ENCODE measurements at regions not wholly inside any gene's neighbourhood (a gene's known extent, or its start where the extent isn't known, plus 50 kb on each side); places are given as distances from the start of the nearest gene placed in this dataset.
"Not testable (repeated sequence)": the region's sequence is repeated elsewhere in the genome, so short reads cannot be mapped to it uniquely, and the experiment has no call there.

DNA sequence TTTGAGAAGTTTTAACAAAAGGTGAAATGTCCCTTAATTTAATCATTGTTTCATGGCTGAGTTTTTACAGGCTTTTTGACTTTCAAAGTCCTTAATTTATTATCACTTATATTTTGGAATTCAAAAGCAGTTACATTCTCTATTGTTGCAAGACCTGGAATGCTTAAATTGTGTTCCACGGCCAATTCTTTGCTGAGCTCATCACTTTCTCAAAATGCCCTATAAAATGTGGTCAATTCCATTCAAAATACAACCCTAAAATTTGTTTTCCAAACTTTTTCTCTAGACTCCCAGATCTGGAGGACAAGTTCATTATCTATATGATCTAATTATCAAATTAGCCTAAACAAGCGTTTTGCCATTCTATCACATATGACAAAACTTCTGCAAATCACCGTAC, 1051.2 kb downstream of the TDRD15 start:
- no peak for DNase-seq (ENCODE audit: low read depth, low spot score)
- no peak overlapping the region for H3K4me3 ChIP-seq (ENCODE audit: low read length)

DNA sequence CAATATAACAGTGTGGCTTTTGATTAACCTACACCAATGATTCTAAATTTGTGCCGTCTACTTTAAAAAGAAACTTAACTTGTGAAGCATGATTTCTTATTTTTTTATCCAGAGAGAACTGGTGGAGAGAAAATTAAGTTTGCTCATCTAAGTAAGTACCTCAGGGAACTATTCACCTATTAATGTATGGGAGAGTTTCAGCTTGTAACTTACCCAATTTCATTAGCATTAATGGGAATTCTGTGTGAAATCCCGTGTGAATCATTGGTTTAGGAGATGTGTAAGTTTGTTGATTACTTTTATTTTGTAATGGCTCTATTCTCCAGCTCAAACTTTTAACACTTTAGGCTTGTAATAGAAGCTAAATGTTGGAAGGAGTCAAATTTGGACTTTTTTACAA, 1061.5 kb downstream of the TDRD15 start:
- no peak for DNase-seq (ENCODE audit: low read depth, low spot score)
- no peak overlapping the region for H3K4me3 ChIP-seq (ENCODE audit: low read length)

DNA sequence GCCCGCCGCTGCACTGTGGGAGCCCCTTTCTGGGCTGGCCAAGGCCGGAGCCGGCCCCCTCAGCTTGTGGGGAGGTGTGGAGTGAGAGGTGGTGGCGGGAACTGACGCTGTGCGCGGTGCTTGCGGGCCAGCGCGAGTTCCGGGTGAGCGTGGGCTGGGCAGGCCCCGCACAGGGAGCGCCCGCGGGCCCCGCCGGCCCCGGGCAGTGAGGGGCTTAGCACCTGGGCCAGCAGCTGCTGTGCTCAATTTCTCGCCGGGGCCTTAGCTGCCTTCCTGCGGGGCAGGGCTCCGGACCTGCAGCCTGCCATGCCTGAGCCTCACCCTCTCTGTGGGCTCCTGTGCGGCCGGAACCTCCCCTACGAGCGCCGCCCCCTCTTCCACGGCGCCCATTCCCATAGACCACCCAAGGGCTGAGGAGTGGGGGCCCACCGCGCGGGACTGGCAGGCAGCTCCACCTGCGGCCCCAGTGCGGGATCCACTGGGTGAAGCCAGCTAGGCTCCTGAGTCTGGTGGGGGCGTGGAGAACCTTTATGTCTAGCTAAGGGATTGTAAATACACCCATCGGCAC, 1062.6 kb downstream of the TDRD15 start:
- DNase-seq (ENCODE audit: low read depth, low spot score); H3K4me3 ChIP-seq (ENCODE audit: low read length): not testable (repeated sequence)

DNA sequence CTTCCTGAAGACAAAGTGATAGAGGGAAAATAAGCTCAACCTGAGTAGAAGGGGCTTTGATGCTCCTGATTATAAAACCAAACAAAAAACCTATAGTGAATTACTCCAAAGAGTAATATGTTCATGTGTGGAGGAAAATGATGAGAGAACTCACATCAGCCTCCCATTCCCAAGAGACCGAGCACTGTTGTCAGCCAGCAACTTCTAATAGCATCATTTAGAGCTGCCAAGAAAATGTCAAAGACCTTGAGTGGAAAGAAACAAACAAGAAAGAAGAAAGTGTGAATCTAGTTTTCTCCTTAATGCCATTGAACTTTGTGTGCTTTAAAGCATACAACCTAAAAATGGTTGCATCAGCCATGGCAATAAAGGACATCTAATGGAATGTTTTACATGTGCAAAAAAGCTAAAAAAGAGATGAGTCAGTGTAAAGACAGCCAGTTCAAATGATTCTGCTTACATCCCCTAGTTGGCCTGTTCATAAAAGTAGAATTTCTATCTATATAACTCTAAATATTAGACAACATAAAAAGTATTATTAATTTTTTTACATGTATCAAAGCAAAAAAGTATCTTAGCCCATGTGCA, 1066.2 kb downstream of the TDRD15 start:
- no peak overlapping the region for H3K4me3 ChIP-seq (ENCODE audit: low read length)
- DNase-seq (ENCODE audit: low read depth, low spot score), result no peak

DNA sequence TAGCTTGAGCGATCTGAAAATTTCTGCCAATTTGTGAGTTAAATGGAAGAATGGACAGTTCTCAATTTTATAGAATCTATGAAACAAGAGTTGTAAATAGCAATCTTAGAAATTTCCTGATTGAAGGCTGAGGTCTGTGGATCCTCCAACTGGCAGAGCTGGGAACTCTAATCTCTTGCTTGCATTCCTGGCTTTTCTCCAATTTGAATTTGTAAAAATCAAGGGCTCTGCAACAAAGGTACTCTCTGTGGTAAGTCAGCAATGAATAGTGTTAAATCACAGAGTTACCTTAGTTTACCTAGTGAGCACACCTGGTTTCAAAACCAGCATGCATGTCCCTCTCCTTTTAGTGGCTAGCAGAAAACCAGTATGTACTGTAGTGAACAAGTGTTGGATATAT, 1070.5 kb downstream of the TDRD15 start:
- no peak overlapping the region for H3K4me3 ChIP-seq (ENCODE audit: low read length)
- DNase-seq (ENCODE audit: low read depth, low spot score), result no peak

DNA sequence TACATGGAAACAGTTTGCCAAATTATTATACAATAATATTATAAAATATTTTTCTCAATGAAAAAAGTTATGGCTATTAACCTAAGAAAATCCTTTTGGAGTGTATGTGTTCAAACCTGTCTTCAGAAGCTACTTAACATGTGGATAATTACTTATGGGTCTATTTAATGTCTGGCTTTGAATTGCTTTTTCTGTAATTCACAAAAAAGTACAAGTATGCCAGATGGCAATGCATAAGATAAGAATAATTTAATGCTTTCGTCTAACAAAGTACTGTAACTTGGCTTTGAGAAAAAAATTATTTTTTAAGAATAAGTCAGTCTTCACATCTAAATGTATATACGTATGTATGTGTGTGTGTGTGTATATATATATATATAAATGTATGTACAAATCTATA, 1073.0 kb downstream of the TDRD15 start:
- H3K4me3 ChIP-seq (ENCODE audit: low read length), result no peak overlapping the region
- no peak for DNase-seq (ENCODE audit: low read depth, low spot score)

DNA sequence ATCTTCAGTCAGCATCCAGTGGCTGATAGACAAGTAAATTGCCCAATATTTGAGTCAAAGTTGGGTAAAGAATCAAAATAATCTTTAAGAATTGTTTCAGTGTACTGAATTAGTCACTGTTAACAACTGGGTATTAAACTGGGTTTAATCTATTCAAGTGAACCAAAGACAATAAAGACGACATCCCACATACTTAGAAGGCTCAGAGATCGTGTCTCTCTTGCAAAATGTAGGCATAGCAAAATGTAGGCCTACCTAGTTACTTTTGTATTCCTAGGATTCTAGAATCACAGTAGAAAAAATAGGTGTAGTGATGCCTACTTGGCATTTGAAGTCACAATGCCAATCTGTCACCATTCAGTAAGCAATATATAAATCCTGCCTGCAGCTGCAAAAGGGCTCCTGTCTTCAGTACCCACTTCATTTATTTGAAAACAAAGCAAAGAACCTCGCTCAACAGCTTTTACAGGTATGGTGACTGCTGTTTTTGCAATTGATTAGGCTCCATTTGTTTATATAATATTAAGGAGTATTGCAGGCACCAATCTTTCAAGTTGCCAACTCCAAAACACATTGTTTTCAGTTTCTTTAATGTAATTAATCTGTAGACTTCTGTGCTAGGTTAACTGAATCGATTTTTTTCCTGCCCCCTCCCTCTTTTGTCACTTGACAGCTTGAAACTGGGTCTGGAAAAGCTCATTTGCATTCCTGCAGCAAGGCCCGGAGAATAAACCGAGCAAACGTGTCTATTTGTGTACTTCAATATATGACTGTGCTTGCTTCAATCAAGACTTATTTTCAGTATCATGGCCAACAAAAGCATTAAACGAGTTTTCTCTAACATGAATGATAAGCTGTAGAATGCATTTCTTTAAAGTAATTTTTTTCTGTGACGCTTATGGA, 1074.9 kb downstream of the TDRD15 start:
- DNase-seq (ENCODE audit: low read depth, low spot score), result no peak
- H3K4me3 ChIP-seq (ENCODE audit: low read length), result no peak overlapping the region

DNA sequence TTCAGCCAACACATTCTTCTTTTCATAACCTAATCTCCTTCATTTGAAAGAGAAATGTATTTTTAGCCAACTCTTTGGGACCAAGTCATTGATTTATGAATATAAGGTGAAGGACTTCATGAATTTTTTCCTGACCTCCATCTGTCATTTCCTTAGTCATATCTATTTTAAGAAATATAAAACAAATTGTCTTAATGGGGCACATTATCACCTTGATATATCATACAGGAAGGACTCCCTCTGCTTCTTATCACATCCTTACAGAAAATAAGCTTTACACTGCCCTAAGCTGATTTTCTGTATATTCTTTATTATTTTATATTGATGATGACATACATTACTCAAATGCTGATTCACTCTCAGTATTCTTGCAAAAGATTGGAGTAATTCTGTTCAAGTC, 1076.2 kb downstream of the TDRD15 start:
- no peak overlapping the region for H3K4me3 ChIP-seq (ENCODE audit: low read length)
- DNase-seq (ENCODE audit: low read depth, low spot score), result no peak

DNA sequence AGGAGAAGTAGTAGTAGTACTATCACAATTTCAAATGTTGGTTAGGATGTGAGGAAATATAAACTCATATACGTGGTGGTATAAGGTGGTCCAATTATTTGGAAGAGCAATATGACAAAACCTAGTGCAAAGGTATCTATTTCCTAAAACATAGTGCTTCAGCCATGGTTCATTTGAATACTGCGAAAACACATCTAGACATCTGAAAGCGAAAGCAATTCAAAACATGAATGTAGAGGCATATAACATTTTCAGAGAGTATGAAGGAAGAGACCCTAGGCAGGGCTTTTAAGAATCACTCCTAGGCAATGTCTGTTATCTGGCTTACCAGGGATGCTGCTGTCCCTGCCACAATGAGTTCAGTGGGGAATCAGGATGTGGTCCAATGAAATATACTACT, 1085.8 kb downstream of the TDRD15 start:
- no peak overlapping the region for H3K4me3 ChIP-seq (ENCODE audit: low read length)
- DNase-seq (ENCODE audit: low read depth, low spot score), result no peak

DNA sequence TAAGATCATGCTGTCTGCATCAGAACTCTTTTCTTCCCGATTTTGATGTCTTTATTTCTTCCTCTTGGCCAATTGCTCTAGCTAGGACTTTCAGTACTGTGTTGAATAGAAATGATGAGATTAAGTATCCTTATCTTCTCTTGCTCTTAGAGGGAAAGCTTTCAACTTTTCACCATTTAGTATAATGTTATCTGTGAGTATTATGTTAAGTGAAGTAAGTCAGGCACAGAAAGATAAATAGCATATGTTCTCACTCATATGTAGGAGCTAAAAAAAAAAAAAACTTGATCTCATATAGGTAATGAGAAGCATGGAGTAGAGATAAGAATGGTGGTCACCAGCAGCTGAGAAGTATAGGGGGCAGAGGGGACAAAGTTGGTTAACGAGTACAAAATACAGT, 1089.5 kb downstream of the TDRD15 start:
- DNase-seq (ENCODE audit: low read depth, low spot score), result no peak
- H3K4me3 ChIP-seq (ENCODE audit: low read length), result no peak overlapping the region

DNA sequence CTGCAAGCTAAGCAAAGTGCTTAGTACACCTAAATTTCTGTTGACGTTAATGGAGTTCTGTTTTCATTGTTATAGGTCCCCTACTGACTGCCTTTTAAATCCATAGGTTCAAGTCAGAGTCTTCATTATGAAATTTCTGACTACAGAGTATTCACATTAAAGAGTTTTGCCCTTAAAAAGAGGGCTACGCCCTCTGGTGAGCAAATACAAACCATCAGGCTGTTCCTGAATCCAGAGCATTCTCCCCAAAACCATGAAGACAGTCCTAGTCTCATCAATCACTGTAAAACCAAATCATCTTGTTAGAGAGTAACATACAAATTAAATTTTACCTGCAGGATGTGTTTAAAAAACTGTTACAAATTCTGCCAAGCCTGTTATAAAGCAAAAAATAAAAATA, 1091.7 kb downstream of the TDRD15 start:
- peak; percentile 1 for DNase-seq (ENCODE audit: low read depth, low spot score)
- no peak overlapping the region for H3K4me3 ChIP-seq (ENCODE audit: low read length)

DNA sequence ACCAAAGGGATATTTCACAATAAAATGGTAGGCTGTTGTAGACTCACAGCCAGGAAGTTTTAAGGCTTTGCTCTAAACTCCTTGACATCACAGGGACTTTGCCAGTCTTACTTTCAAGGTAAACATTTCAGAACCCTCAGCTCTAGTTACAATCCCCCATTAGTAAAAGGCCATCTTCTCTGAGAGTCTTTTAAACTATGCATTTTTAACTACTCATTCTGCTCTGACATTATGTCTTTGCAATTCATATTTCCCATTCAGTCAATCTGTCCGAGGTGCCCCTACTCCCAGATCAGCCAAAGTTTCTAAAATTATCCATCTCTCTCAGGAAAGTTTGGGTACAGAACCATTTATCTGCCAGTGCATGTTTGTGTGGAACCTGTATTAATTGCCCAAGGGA, 1094.1 kb downstream of the TDRD15 start:
- no peak for DNase-seq (ENCODE audit: low read depth, low spot score)
- no peak overlapping the region for H3K4me3 ChIP-seq (ENCODE audit: low read length)

DNA sequence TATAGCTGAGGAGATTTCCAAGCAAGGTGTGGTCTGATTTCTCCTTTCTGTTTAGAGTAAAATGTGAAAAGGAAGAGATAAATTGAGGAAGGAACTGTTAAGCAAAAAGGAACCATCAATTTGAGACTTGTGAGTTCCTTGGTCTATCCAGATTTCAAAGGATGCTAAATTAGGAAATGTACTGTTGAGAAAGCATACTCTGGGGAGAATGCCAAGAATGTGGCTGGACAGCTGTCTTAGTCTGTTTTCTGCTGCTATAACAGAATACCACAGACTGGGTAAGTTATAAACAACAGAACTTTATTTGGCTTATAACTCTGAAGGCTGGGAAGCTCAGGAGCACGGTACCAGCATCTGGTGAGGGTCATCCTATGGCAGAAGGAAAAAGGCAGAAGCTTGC, 1097.2 kb downstream of the TDRD15 start:
- H3K4me3 ChIP-seq (ENCODE audit: low read length), result no peak overlapping the region
- DNase-seq (ENCODE audit: low read depth, low spot score), result no peak

DNA sequence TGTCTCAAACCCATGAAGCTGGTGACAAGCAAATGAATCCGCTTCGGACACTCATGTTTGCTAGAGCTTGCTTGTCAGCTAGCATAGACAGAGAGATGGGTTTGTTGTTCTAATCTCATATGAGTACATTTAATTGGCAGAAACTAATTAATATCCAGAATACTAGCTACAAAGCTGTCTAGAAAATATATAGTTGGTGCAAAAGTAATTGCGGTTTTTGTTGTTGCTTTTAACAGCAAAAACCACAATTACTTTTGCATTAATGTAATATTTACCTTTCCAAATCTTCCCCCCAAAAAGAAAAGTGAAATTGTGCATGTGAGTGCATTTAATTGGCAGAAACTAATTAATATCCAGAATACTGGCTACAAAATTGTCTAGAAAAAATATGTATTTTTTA, 1115.2 kb downstream of the TDRD15 start:
- DNase-seq (ENCODE audit: low read depth, low spot score), result no peak
- H3K4me3 ChIP-seq (ENCODE audit: low read length), result no peak overlapping the region

DNA sequence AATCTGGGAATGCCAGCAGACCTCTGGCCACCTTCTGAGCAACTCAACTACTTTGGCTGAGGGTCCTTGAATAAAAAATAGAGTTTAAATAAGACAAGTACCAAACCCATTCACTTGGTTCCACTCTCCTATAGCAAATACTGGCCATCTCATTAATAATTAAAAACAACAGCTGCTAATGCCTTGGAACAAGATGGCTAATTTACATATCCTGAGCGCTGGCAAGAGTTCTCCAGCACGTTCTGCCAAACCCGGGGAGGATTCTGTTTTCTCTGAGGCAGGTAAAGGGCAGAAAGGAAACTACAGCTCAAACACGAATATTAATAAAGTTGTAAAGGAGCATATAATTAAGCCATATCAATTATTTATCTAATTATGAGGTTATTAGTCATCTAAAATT, 1123.7 kb downstream of the TDRD15 start:
- DNase-seq (ENCODE audit: low read depth, low spot score), result no peak
- no peak overlapping the region for H3K4me3 ChIP-seq (ENCODE audit: low read length)

DNA sequence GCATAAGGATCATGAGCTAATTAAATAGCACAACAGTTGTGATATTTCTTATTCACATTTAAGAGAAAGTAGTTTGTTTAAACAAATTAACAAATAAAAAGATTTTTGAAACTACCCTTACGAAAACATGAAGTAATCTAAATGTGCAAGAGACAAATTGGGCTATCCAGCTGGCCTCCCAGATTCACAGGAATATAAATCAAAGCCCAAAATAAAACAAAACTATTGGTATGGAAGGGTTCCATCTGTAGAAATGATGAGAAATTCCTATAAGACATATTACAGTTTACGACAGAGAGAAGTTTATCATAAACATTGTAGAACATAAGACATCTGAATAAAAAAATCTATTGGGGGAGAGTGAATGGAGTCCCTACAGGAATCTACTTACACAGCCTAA, 1125.1 kb downstream of the TDRD15 start:
- H3K4me3 ChIP-seq (ENCODE audit: low read length), result no peak overlapping the region
- DNase-seq (ENCODE audit: low read depth, low spot score), result no peak

DNA sequence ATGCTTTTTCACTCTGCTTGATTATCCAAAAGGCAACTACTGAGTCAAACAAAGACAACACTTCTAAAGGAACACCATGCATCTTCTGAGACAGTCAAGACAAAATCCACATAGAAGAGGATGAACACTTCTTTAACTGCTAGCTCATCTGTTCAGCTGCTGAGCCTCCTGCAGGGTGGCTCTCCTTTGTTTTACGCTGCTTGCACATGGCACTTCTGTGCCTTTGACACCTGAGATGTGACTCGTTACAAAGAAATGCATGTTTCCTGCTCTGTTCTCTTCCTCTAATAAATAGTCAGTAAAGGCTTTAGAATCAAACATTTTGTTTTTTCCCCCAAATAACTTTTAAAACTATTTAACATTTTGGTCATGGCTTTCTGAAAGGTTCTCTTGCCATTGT, 1129.4 kb downstream of the TDRD15 start:
- H3K4me3 ChIP-seq (ENCODE audit: low read length), result no peak overlapping the region
- no peak for DNase-seq (ENCODE audit: low read depth, low spot score)

DNA sequence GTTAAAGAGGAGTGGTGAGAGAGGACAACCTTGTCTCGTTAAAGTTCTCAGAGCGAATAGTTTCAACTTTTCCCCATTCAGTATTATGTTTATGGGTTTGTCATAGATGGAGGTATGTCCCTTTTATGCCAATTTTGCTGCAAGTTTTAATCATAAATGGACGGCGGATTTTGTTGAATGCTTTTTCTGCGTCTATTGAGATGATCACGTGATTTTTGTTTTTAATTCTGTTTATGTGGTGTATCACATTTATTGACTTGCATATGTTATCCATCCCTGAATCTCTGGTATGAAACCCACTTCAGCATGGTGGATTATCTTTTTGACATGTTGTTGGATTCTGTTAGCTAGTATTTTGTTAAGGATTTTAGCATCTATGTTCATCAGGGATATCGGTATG, 1123.8 kb upstream of the KLHL29 start:
- no peak for DNase-seq (ENCODE audit: low read depth, low spot score)
- H3K4me3 ChIP-seq (ENCODE audit: low read length), result no peak overlapping the region

DNA sequence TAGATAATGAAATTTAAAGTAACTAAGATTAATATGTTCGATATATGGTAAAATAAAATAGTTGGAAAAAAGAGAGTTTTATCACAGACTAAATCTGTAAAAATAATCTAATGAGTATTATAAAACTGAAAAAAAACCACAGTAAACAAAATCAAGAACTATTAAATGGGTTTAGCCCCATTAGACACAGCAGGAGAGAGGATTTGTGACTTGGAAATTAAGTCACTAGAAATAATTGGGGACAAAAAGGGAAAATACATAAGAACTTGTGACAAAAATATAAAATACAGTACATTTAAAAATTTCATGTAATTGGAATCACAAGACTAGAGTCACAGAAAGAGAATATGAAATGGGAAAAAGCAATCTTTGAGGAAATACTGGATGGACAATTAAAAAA, 1114.6 kb upstream of the KLHL29 start:
- no peak overlapping the region for H3K4me3 ChIP-seq (ENCODE audit: low read length)
- DNase-seq (ENCODE audit: low read depth, low spot score), result no peak

DNA sequence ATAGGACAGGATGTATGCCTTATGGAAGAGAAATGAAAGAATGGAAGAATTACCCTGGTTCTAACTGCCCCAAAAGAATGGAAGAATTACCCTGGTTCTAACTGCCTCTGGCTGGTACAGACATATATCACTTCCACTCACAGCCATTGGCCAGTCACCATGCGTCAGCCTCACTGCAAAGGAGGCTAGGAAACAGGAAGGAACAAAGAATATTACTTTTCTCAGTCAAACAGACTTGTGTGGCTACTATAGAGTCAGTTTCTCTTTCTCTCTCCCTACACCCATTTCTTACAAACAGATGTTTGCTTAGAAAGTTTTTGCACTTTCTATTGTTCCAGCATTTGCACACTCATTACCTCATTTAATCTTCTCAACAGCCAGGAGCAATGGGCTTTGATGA, 1111.1 kb upstream of the KLHL29 start:
- H3K4me3 ChIP-seq (ENCODE audit: low read length), result no peak overlapping the region
- DNase-seq (ENCODE audit: low read depth, low spot score), result no peak

DNA sequence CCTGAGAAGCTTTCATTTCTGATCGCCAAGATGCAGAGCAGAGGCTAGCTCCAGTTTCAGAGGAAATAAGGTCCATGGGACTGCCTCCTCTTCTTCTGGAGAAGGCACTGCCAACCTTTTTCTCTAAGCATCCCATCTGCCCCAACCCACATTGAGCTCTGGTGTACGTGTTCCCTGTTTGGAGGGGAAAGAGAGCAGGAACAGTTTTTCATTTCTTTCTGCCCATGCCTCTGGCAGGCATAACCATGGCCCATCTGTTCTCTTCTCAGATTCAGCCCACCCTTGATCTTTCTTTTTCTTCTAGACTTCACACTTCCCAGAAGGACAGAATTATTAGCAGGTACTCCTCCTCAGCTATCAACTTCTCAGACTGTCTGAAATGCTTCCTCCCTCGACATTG, 1110.3 kb upstream of the KLHL29 start:
- no peak overlapping the region for H3K4me3 ChIP-seq (ENCODE audit: low read length)
- no peak for DNase-seq (ENCODE audit: low read depth, low spot score)

All from Jurkat, Clone E6-1 (cell line).